Naive B cell (primary cell): ENCODE measurements at regions not wholly inside any gene's neighbourhood (a gene's known extent, or its start where the extent isn't known, plus 50 kb on each side); places are given as distances from the start of the nearest gene placed in this dataset.
A peak's percentile ranks its signal among the peaks of the same experiment; 100 is the strongest.

Source experiments
- ATAC-seq, 2 donors: fragments of 150-1000 bp; cut with Tn5 transposase; 2 replicates each; pipeline ENCODE4 v1.10.0; 2021; ENCODE audit warnings: low read depth in 2 of 2, mild to moderate bottlenecking in 2 of 2, moderate library complexity in 2 of 2
- DNase-seq: peaks from one replicate; pipeline ENCODE4 v3.0.0; 2022
- H3K27ac Mint-ChIP-seq, 6 donors: one replicate each; pipeline ENCODE4 v1.8.0; 2020 to 2022; ENCODE audit warnings: mild to moderate bottlenecking in 6 of 6, mixed read lengths in 6 of 6, moderate library complexity in 5 of 6, inconsistent platforms in 2 of 6
- H3K27me3 Mint-ChIP-seq, 3 donors: one replicate each; pipeline ENCODE4 v1.8.0; 2021 to 2022; ENCODE audit warnings: mixed read lengths in 3 of 3, mild to moderate bottlenecking in 1 of 3
- H3K36me3 Mint-ChIP-seq, 2 donors: one replicate each; pipeline ENCODE4 v1.8.0; 2020 to 2022; ENCODE audit warnings: mixed read lengths in 2 of 2, inconsistent platforms in 1 of 2, mild to moderate bottlenecking in 1 of 2
- H3K4me1 Mint-ChIP-seq, 3 donors: one replicate each; pipeline ENCODE4 v1.8.0; 2020 to 2022; ENCODE audit warnings: mixed read lengths in 3 of 3, inconsistent platforms in 1 of 3, mild to moderate bottlenecking in 1 of 3, moderate library complexity in 1 of 3
- H3K4me3 Mint-ChIP-seq, 8 donors: one replicate each; pipeline ENCODE4 v1.8.0; 2020 to 2022; ENCODE audit warnings: mild to moderate bottlenecking in 8 of 8, mixed read lengths in 8 of 8, moderate library complexity in 8 of 8, inconsistent platforms in 2 of 8
- H3K9me3 Mint-ChIP-seq, 7 donors: one replicate each; pipeline ENCODE4 v1.8.0; 2020 to 2022; ENCODE audit warnings: mixed read lengths in 7 of 7, mild to moderate bottlenecking in 5 of 7, inconsistent platforms in 2 of 7, moderate library complexity in 1 of 7

DNA sequence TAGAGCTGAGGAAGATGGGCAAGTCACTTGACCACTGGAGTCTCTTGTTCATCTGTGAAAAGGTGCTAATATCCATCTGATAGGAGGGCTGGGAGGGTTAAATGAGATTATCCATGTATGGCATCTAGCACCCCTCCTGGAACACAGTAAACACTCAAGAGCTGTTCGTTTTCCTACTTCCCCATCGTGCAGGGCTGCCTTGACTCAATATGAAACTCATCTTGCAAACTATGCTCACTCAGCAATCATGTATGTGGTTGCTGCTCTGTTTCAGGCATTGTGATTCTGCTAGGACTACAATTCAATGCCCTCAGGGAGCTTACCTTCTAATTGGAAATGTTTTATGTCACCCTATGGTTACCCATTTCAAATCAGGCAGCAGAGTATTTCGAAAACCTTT, 395.6 kb downstream of the BCAT1 start:
- ATAC-seq: no peak
- peaks cover 0 to 5% (median 3%) of the 10 kb centered on the region in 3 donors for H3K27me3 Mint-ChIP-seq
- no peak overlapping the region for H3K4me3 Mint-ChIP-seq
- H3K27ac Mint-ChIP-seq: no peak overlapping the region
- no peaks in the 10 kb centered on the region for H3K9me3 Mint-ChIP-seq
- no peaks in the 10 kb centered on the region for H3K36me3 Mint-ChIP-seq
- DNase-seq: no peak
- H3K4me1 Mint-ChIP-seq: no peaks in the 10 kb centered on the region

DNA sequence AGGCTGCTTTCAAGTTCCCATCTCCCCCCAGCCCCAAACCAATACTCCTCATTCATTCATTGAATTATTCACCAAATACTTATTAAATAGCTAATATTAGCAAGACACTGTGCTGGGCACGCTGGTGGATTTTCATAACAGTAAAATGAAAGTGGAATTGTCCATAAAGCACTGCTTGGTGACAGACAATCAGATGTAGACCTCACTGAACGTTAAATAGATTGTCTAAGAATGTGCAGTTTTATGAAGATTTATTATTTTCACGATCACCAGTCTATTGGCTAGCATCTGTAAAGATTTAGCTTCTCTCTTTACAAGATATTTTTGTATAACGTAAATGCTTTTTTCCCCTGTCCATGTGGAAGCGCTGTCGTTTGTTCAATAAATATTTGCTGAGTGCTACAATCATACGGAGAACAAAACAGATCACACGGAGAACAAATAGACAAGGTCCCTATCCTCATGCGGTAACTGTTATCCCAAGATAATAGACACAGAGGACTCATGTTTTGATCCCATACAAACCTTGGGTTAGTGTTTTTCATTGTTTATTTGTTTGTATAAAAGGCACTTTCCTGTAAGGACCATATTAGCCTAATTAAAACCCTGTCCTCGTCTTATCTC, 397.6 kb downstream of the BCAT1 start:
- no peak for ATAC-seq

DNA sequence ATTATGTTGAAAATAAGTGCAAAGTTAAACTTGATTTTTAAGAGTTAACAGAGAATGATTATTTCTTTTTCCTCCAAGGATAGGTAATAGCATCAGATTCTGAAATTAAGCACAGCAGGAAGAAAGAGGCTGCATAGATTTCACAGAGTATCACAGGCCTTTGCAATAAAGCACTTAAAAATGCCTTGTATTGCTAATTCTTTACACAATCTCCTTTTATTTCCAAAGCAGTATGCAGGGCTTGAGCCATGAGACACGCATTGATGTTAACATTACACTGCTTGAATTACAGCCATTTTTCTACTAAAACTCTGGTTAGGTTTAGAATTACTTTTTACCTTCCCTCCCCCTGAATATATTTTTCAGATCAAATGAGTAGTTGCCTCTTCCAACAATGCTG, 398.3 kb downstream of the BCAT1 start:
- ATAC-seq (no peak), DNase-seq (no peak)
- no peak overlapping the region for H3K4me3 Mint-ChIP-seq
- H3K27ac Mint-ChIP-seq: no peak overlapping the region
- peaks cover 0 to 5% (median 3%) of the 10 kb centered on the region in 3 donors for H3K27me3 Mint-ChIP-seq
- H3K36me3 Mint-ChIP-seq: no peaks in the 10 kb centered on the region
- no peaks in the 10 kb centered on the region for H3K4me1 Mint-ChIP-seq
- H3K9me3 Mint-ChIP-seq: no peaks in the 10 kb centered on the region

More for the DNA sequence above, 397.6 kb downstream of the BCAT1 start:
- Mint-ChIP-seq H3K27me3 (peaks cover 0 to 5% (median 3%) of the 10 kb centered on the region in 3 donors), H3K27ac (no peak overlapping the region), H3K36me3 (no peaks in the 10 kb centered on the region), H3K4me1 (no peaks in the 10 kb centered on the region), H3K4me3 (no peak overlapping the region), H3K9me3 (no peaks in the 10 kb centered on the region)
- no peak for DNase-seq

DNA sequence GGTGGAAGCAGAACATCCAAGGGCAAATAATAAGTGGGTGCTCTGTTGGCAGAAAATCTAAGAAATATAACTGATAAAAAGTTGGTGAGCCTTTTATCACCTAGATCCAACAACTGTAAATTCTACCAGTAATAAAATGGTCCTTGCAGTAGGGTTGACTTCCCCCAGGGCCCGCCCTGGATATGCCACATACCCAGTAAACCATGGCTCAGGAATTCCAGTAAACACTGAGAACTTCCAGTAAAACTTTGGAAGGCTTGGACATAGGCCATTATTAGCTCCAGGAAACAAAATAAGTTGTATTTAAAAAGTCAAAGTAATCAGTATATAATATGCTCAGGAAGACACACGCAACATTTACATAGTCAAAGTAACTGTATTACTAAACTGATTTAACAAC, 402.2 kb downstream of the BCAT1 start:
- H3K27me3 Mint-ChIP-seq: no peaks in the 10 kb centered on the region

DNA sequence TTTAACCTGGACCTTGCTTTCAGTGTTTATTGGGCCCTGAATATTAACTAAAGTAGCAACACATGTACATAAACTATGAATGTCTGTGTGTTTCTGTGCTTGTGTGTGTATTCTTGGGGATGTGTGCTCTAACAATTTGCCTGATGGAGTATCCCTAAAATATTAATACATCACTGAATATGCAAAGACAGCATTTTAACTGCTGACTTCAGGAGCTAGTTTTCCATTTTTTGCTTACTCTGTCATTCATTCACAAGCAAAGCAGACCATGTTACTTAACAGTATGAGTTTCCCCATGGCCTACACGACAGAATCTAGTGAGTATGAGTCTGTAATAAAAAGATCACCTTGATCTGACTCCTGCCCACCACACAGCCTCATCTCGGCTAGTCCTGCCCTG, 402.8 kb downstream of the BCAT1 start:
- no peaks in the 10 kb centered on the region for H3K9me3 Mint-ChIP-seq
- H3K27ac Mint-ChIP-seq: no peak overlapping the region
- ATAC-seq (no peak), DNase-seq (no peak)
- H3K4me3 Mint-ChIP-seq: no peak overlapping the region
- no peaks in the 10 kb centered on the region for H3K27me3 Mint-ChIP-seq
- H3K4me1 Mint-ChIP-seq: no peaks in the 10 kb centered on the region
- H3K36me3 Mint-ChIP-seq: no peaks in the 10 kb centered on the region

More for the DNA sequence above, 402.2 kb downstream of the BCAT1 start:
- ATAC-seq (no peak), DNase-seq (no peak)
- Mint-ChIP-seq H3K9me3 (no peaks in the 10 kb centered on the region), H3K36me3 (no peaks in the 10 kb centered on the region), H3K27ac (no peak overlapping the region), H3K4me1 (no peaks in the 10 kb centered on the region), H3K4me3 (no peak overlapping the region)

DNA sequence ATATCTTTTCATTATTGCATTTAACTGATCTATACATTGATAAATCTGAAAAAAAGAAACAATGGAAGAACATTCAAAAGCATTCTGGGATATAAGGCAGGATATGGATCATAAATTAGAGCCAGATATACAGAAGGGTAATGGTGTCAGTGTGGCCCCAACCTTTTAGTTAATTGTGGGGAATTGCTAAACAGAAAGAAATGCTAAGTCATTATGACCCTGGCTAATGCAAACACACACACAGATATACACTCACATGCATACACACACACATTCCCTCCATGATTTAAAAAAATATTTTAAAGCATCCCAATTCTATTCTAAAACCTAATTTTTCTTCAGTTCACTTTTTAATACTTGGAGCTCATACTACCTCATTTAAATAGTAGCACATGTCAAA, 404.5 kb downstream of the BCAT1 start:
- H3K4me1 Mint-ChIP-seq: no peaks in the 10 kb centered on the region
- H3K36me3 Mint-ChIP-seq: no peaks in the 10 kb centered on the region
- ATAC-seq (no peak), DNase-seq (no peak)
- no peaks in the 10 kb centered on the region for H3K27me3 Mint-ChIP-seq
- H3K4me3 Mint-ChIP-seq: no peak overlapping the region
- no peaks in the 10 kb centered on the region for H3K9me3 Mint-ChIP-seq
- H3K27ac Mint-ChIP-seq: no peak overlapping the region

DNA sequence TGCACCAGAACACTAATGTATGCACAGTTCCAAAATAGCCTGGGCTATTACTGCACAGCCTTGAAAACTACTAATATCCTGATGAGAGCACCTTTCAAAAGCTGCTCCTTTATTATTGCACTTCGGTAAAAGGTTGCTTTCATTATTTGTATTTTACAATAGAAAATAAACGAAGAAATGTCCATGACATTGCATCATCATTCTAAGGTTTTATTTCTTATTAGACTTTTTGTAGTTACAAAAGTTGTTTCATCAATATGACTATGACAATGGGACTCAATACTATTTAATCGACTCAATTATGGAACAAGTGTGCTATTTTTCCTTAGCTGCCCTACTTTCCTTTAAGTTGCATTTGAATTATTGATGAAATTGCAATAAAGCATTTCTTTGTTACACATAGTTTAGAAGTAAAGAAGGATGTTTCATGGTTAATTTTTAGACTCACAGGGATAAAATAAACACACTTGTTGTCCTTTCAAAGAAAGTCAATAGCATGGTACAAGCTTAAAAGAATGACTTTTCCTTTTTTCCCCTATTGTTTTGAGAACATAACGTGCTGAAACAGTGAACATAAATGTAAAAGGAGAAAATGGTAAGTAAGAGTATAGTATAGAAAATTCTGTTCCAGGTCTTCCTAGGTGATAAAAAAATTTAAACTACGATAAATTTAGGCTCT, 407.6 kb downstream of the BCAT1 start:
- Mint-ChIP-seq H3K4me3 (no peak overlapping the region), H3K9me3 (no peaks in the 10 kb centered on the region)

DNA sequence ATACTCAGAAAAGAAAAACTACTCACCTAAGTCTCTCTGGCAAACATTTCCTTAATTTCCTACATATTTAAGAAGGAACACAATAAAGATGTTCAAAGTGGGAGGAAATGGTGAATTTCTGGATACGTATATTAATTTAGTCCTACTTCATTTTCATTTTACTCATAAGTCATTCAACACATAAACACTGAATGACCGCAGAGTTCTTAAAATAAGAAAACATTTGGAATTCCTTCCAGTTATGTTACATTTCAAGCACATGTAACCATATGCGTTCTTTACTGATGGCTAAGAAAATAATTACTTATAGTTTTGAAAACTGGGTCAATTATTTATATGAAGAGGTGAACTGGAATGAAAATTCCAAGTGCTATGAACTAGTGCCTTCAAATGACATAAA, 409.3 kb downstream of the BCAT1 start:
- Mint-ChIP-seq H3K27me3 (no peaks in the 10 kb centered on the region), H3K4me3 (no peak overlapping the region), H3K27ac (no peak overlapping the region), H3K4me1 (no peaks in the 10 kb centered on the region), H3K36me3 (no peaks in the 10 kb centered on the region), H3K9me3 (no peaks in the 10 kb centered on the region)
- ATAC-seq (no peak), DNase-seq (no peak)

More for the DNA sequence above, 407.6 kb downstream of the BCAT1 start:
- Mint-ChIP-seq H3K27ac (no peak overlapping the region), H3K27me3 (no peaks in the 10 kb centered on the region), H3K36me3 (no peaks in the 10 kb centered on the region), H3K4me1 (no peaks in the 10 kb centered on the region)
- DNase-seq (no peak), ATAC-seq (no peak)

DNA sequence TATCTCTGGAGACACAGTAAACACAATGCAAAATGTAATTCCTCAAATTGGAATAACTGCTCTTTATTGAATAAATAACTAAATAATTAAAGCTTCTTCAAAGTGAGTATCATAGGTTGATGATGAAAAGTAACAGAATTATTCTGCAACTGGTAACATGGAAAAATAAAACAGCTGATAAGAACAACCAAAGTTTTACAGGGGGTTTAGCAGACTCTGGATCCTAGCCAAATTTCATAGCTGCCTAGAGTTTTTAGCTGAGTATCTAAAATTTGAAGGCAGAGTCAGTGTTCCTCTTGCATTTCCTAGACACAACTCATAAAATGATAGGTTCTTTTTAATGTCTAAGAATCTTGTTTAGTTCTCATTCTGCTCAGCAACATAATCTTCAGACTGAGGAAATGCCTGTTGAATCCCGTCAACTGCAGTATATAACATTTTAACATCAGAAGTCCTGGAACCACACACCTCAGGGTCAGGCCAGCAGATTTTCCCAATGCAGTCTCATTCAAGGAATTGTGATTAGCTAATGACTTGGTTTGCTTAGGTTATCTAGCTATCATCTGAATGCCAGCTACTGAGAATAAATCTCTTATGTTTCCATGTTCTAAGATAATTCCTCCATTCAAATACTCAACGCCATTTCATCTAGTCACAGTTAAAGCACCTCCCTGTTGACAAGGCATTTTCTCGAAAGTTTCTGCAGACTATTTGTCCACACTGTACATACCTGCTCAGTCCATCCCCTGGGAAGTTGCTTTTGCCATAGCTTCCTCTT, 411.6 kb downstream of the BCAT1 start:
- H3K36me3 Mint-ChIP-seq: no peaks in the 10 kb centered on the region
- DNase-seq: no peak
- no peaks in the 10 kb centered on the region for H3K4me1 Mint-ChIP-seq
- no peak for ATAC-seq
- H3K27me3 Mint-ChIP-seq: no peaks in the 10 kb centered on the region
- no peaks in the 10 kb centered on the region for H3K9me3 Mint-ChIP-seq
- no peak overlapping the region for H3K27ac Mint-ChIP-seq
- no peak overlapping the region for H3K4me3 Mint-ChIP-seq

DNA sequence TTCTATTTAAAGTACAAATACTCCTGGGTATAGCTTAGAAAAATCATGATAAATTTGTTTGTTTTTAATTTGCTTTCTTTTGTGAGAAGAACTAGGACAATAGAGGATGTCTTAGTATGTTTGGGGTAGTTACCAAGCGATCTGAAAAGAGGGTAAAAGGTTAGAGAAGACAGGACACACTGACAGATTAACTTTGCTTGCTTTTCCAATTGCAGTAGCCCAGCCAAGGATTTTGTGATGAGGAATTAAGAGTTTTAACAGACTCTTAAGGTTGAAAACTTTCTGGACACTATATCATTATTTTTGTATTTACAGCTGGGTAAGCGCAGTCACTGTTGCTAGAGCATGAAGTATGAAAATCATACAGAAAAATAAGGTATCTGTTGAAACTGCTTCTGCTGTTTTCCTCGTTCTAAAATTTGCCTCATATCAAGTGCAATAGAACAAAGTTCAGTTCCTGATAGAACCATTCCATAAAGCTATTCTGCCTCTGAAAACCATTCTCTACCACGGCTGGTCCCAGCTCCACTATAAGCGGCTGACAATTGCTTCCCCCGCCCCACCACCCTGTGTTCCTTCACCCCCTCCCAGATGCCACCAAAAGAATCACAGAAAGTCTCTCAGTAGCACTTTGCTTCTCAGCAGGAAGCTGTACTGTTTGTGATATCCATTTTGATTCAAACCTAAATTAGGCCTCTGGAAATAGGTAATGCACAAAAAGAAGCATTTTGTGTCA, 413.4 kb downstream of the BCAT1 start:
- DNase-seq (no peak), ATAC-seq (no peak)
- Mint-ChIP-seq H3K9me3 (no peaks in the 10 kb centered on the region), H3K36me3 (no peaks in the 10 kb centered on the region), H3K27ac (peak overlapping the region in 1 of 6 donors; percentile 79), H3K4me3 (no peak overlapping the region), H3K4me1 (no peaks in the 10 kb centered on the region), H3K27me3 (no peaks in the 10 kb centered on the region)

DNA sequence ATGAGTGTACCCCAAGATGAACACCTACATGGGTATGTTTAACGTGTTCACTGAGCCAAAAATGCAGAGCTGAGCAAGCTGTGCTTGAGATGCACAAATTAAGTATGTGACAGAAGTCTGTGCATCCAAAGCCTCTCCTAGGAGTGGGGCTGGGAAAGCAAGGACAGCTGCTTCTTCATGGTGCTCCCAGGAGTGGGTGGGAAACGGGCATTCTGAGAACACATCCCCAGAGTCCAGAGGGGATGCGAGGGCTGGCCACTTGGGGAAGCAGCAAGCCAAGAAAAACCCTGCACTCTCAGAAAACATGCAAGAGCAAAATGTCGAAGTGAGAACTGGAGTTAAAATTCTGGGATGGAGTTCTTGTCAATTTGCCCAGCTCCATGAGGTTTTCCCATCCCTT, 414.3 kb downstream of the BCAT1 start:
- peak overlapping the region in 1 of 6 donors; percentile 12 for H3K27ac Mint-ChIP-seq
- DNase-seq (no peak), ATAC-seq (no peak)
- no peaks in the 10 kb centered on the region for H3K27me3 Mint-ChIP-seq
- H3K4me3 Mint-ChIP-seq: no peak overlapping the region
- no peaks in the 10 kb centered on the region for H3K4me1 Mint-ChIP-seq
- H3K9me3 Mint-ChIP-seq: no peaks in the 10 kb centered on the region
- H3K36me3 Mint-ChIP-seq: no peaks in the 10 kb centered on the region

DNA sequence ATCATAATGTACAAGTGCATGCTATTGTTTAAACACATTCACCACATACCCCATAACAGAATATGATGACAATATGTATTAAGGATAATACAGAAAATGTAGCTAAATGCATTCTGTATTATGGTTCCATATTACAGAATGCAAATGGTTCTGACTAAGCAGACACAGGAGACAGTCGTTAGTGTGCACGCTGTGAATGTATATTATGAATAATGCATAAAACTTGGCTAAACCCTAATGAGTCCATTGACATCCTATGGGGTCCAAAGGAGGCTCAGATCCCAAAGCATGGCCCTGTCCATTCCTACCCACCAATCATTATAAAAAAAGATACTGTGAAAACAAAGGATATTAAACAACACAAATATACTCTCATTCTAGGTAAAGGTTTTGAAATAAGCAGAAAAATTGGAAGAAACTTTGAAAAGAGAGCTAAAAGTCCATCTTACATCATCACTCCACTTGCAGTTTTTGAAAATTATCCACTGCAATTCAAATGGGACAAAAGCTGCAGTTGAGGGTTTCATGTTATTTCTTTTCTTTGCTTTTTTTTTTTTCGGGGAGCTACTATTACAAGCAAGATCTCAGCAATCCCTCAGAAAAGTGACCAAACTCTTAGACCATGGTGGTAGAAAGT, 415.1 kb downstream of the BCAT1 start:
- no peaks in the 10 kb centered on the region for H3K36me3 Mint-ChIP-seq
- H3K27ac Mint-ChIP-seq: peak overlapping the region in 1 of 6 donors; percentile 22
- no peaks in the 10 kb centered on the region for H3K9me3 Mint-ChIP-seq
- no peaks in the 10 kb centered on the region for H3K27me3 Mint-ChIP-seq
- ATAC-seq (no peak), DNase-seq (no peak)
- no peaks in the 10 kb centered on the region for H3K4me1 Mint-ChIP-seq
- H3K4me3 Mint-ChIP-seq: no peak overlapping the region

DNA sequence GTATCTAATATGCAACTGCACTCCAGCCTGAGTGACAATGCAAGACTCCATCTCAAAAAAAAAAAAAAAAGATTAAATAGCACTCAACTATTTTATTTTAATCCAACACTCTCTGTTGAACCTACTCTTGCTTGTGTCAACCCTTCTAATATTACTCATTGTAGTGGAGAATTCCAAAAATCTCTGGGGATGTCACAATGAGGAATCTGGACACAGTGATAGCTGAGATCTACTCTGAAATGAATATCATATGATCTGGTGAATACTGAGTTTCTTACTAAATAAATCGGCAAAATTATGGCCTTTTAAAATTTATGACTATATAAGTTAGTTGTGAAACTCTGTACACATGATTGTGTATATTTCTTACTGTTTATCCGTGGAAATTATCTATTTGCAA, 418.2 kb downstream of the BCAT1 start:
- Mint-ChIP-seq H3K4me3 (no peak overlapping the region), H3K4me1 (no peaks in the 10 kb centered on the region), H3K9me3 (peaks cover 0 to 2% (median 0%) of the 10 kb centered on the region in 7 donors), H3K27ac (no peak overlapping the region), H3K27me3 (no peaks in the 10 kb centered on the region), H3K36me3 (no peaks in the 10 kb centered on the region)
- ATAC-seq: no peak
- DNase-seq: no peak
